H9 (cell line): ENCODE measurements at regions not wholly inside any gene's neighbourhood (a gene's known extent, or its start where the extent isn't known, plus 50 kb on each side); places are given as distances from the start of the nearest gene placed in this dataset.

Experiments
- DNase-seq: peaks from one replicate; pipeline ENCODE4 v3.0.0-alpha.2; 2017
- H2AFZ ChIP-seq: one replicate; pipeline ENCODE4 v1.6.1; 2013; ENCODE audit warnings: mild to moderate bottlenecking, low read length, control low read depth, moderate library complexity
- H2AK5ac ChIP-seq: 2 replicates; pipeline ENCODE4 v1.6.1; 2013; ENCODE audit warnings: low read length, control low read depth, mixed read lengths; ENCODE audit not compliant: insufficient read length
- H2BK120ac ChIP-seq: one replicate; pipeline ENCODE4 v1.6.1; 2013; ENCODE audit warnings: low read depth, mild to moderate bottlenecking, low read length, control low read depth, inconsistent platforms; ENCODE audit not compliant: poor library complexity, severe bottlenecking
- H2BK12ac ChIP-seq: 2 replicates; pipeline ENCODE4 v1.6.1; 2013; ENCODE audit warnings: low read length, control low read depth, mixed read lengths, low read depth; ENCODE audit not compliant: insufficient read length
- H2BK15ac ChIP-seq: 2 replicates; pipeline ENCODE4 v1.6.1; 2013; ENCODE audit warnings: low read depth, low read length, control low read depth
- H2BK20ac ChIP-seq: one replicate; pipeline ENCODE4 v1.6.1; 2013; ENCODE audit warnings: low read depth, mild to moderate bottlenecking, low read length, control low read depth, inconsistent platforms; ENCODE audit not compliant: poor library complexity, severe bottlenecking
- H2BK5ac ChIP-seq: 2 replicates; pipeline ENCODE4 v1.6.1; 2013; ENCODE audit warnings: low read length, control low read depth, mixed read lengths; ENCODE audit not compliant: insufficient read length
- H3K14ac ChIP-seq: 2 replicates; pipeline ENCODE4 v1.6.1; 2013; ENCODE audit warnings: low read length, control low read depth; ENCODE audit not compliant: insufficient read depth
- H3K18ac ChIP-seq: 2 replicates; pipeline ENCODE4 v1.6.1; 2013; ENCODE audit warnings: low read depth, mild to moderate bottlenecking, mixed read lengths, low read length, control low read depth; ENCODE audit not compliant: insufficient read length
- H3K23ac ChIP-seq: 2 replicates; pipeline ENCODE4 v1.6.1; 2013; ENCODE audit warnings: low read length, control low read depth, mixed read lengths, low read depth; ENCODE audit not compliant: insufficient read length
- H3K23me2 ChIP-seq: 2 replicates; pipeline ENCODE4 v1.6.1; 2013; ENCODE audit warnings: low read depth, mild to moderate bottlenecking, mixed read lengths, low read length, control low read depth; ENCODE audit not compliant: insufficient read length, poor library complexity, severe bottlenecking
- H3K27ac ChIP-seq: 2 replicates; pipeline ENCODE4 v1.5.1; 2013; ENCODE audit warnings: low read length, control low read depth, mixed read lengths, low read depth; ENCODE audit not compliant: insufficient read length
- H3K27me3 ChIP-seq: 2 replicates; pipeline ENCODE4 v1.6.1; 2013; ENCODE audit warnings: low read length, control low read depth, inconsistent platforms; ENCODE audit not compliant: insufficient read depth
- H3K4ac ChIP-seq: 2 replicates; pipeline ENCODE4 v1.6.1; 2013; ENCODE audit warnings: low read depth, mild to moderate bottlenecking, control low read depth, inconsistent platforms, low read length, moderate library complexity
- H3K4me1 ChIP-seq: 2 replicates; pipeline ENCODE4 v1.6.1; 2013; ENCODE audit warnings: low read length, control low read depth, inconsistent platforms; ENCODE audit not compliant: insufficient read depth
- H3K4me2 ChIP-seq: 2 replicates; pipeline ENCODE4 v1.6.1; 2013; ENCODE audit warnings: low read length, control low read depth, mixed read lengths; ENCODE audit not compliant: insufficient read length, insufficient read depth
- H3K56ac ChIP-seq: 2 replicates; pipeline ENCODE4 v1.6.1; 2013; ENCODE audit warnings: low read depth, mild to moderate bottlenecking, mixed read lengths, low read length, control low read depth; ENCODE audit not compliant: insufficient read length
- H3K79me1 ChIP-seq: 2 replicates; pipeline ENCODE4 v1.6.1; 2013; ENCODE audit warnings: low read depth, mild to moderate bottlenecking, moderate library complexity, low read length, control low read depth, inconsistent platforms; ENCODE audit not compliant: insufficient read depth, poor library complexity, severe bottlenecking
- H3K79me2 ChIP-seq: 2 replicates; pipeline ENCODE4 v1.6.1; 2013; ENCODE audit warnings: low read length, control low read depth, inconsistent platforms; ENCODE audit not compliant: insufficient read depth
- H3K9ac ChIP-seq: 2 replicates; pipeline ENCODE4 v1.6.1; 2013; ENCODE audit warnings: low read length, control low read depth, mixed read lengths; ENCODE audit not compliant: insufficient read length; ENCODE audit errors: extremely low read depth
- H3K9me3 ChIP-seq: one replicate; pipeline ENCODE4 v1.6.1; 2013; ENCODE audit warnings: low read depth, low read length, inconsistent platforms; ENCODE audit not compliant: control insufficient read depth
- H3T11ph ChIP-seq: one replicate; pipeline ENCODE4 v1.6.1; 2013; ENCODE audit warnings: mild to moderate bottlenecking, low read length, control low read depth, inconsistent platforms
- H4K20me1 ChIP-seq: one replicate; pipeline ENCODE4 v1.6.1; 2013; ENCODE audit not compliant: control insufficient read depth, insufficient read length, insufficient read depth
- H4K5ac ChIP-seq: 2 replicates; pipeline ENCODE4 v1.6.1; 2013; ENCODE audit warnings: low read depth, mild to moderate bottlenecking, mixed read lengths, low read length, control low read depth; ENCODE audit not compliant: insufficient read length
- H4K8ac ChIP-seq: replicated peaks from 2 replicates; pipeline ENCODE4 v1.6.1; 2013; ENCODE audit warnings: low read length, control low read depth, mixed read lengths, low read depth; ENCODE audit not compliant: insufficient read length
- H4K91ac ChIP-seq: 2 replicates; pipeline ENCODE4 v1.6.1; 2013; ENCODE audit warnings: low read depth, mild to moderate bottlenecking, moderate library complexity, mixed read lengths, low read length, control low read depth; ENCODE audit not compliant: insufficient read length
- H3K27ac Mint-ChIP-seq, 3 experiments: 2 replicates in 2 of 3; 3 replicates in 1 of 3; pipeline ENCODE4 v1.8.0; 2020 to 2021; ENCODE audit warnings: mixed read lengths in 3 of 3, mild to moderate bottlenecking in 1 of 3, moderate library complexity in 1 of 3
- H3K27me3 Mint-ChIP-seq: 2 replicates; pipeline ENCODE4 v1.8.0; 2021; ENCODE audit warnings: low read depth, mild to moderate bottlenecking, moderate library complexity, mixed read lengths
- H3K36me3 Mint-ChIP-seq, 3 experiments: 2 replicates in 2 of 3; 3 replicates in 1 of 3; pipeline ENCODE4 v1.8.0; 2020 to 2021; ENCODE audit warnings: low read depth in 3 of 3, mixed read lengths in 3 of 3; ENCODE audit not compliant: insufficient read depth in 1 of 3
- H3K4me1 Mint-ChIP-seq, 2 experiments: 2 replicates each; pipeline ENCODE4 v1.8.0; 2020; ENCODE audit warnings: mixed read lengths in 2 of 2
- H3K4me3 Mint-ChIP-seq, 2 experiments: 2 replicates in 1 of 2; 3 replicates in 1 of 2; pipeline ENCODE4 v1.8.0; 2020 to 2021; ENCODE audit warnings: mild to moderate bottlenecking in 2 of 2, mixed read lengths in 2 of 2, moderate library complexity in 1 of 2
- H3K9me3 Mint-ChIP-seq, 2 experiments: 2 replicates in 1 of 2; 3 replicates in 1 of 2; pipeline ENCODE4 v1.8.0; 2020; ENCODE audit warnings: mild to moderate bottlenecking in 2 of 2, mixed read lengths in 2 of 2, moderate library complexity in 1 of 2
- WGBS: extraction: QIAGEN DNeasy Blood & Tissue Kit; methylation state at CpG from one replicate; pipeline ENCODE4 v1.1.7; 2013; ENCODE audit warnings: missing lambda C conversion rate, low lambda C conversion rate, mixed read lengths; ENCODE audit not compliant: insufficient read length; ENCODE audit errors: extremely low coverage; 5-methylcytosine and 5-hydroxymethylcytosine counted together
- TF ChIP-seq, protein P1 (sequence below): fragments of 200-600 bp; sonication (generic); conservative IDR thresholded peaks from 3 replicates; pipeline ENCODE4 v1.8.0; 2021; ENCODE audit warnings: antibody characterized with exemption, mild to moderate bottlenecking

DNA sequence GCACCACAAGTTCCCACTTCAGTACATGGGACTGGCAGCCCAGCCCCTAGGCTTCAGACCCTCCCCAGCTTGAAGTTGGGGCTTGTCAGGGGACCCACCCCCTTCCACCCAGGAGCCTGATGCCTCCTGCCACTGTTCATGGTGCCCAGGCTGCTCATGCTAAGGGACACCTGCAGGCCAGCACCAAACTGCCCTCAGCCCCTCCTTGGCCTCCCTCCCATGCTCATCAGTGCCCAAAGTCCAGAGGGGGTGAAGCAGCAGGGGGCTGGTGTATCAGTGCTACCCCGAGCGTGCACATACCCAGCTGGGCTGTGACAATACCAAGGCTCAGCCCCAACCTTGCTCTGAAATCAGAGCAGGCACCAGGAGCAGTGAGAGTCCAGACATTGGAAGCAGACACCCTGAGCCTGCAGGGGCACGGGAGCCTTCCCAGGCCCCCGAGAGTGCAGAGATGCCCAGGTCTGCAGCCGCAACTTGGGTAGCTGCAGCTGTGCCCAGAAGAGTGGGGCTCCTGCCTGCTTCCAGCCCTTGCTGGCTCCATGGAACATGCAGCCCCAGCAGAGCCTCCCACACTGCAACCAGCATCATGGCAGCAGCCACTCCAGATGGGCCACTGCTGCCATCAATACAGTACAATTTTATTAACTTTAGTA lies 79.0 kb downstream of the MTERF1 start:
- TF ChIP-seq, protein P1, sequence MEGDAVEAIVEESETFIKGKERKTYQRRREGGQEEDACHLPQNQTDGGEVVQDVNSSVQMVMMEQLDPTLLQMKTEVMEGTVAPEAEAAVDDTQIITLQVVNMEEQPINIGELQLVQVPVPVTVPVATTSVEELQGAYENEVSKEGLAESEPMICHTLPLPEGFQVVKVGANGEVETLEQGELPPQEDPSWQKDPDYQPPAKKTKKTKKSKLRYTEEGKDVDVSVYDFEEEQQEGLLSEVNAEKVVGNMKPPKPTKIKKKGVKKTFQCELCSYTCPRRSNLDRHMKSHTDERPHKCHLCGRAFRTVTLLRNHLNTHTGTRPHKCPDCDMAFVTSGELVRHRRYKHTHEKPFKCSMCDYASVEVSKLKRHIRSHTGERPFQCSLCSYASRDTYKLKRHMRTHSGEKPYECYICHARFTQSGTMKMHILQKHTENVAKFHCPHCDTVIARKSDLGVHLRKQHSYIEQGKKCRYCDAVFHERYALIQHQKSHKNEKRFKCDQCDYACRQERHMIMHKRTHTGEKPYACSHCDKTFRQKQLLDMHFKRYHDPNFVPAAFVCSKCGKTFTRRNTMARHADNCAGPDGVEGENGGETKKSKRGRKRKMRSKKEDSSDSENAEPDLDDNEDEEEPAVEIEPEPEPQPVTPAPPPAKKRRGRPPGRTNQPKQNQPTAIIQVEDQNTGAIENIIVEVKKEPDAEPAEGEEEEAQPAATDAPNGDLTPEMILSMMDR, result no peak
- no peaks in the 10 kb centered on the region for H3K27me3 ChIP-seq
- H4K20me1 ChIP-seq, result no peaks in the 10 kb centered on the region
- no peak overlapping the region for H2BK5ac ChIP-seq
- no peaks in the 10 kb centered on the region for H3K9me3 ChIP-seq
- H3K79me2 ChIP-seq, result no peaks in the 10 kb centered on the region
- Mint-ChIP-seq H3K27ac (no peak overlapping the region), H3K27me3 (no peaks in the 10 kb centered on the region; the same call in 1 of the 2 replicates), H3K36me3 (no peaks in the 10 kb centered on the region), H3K4me1 (no peaks in the 10 kb centered on the region), H3K4me3 (no peak overlapping the region), H3K9me3 (no peaks in the 10 kb centered on the region; a peak in 1 of 5 replicates)
- H3K4me1 ChIP-seq, result no peaks in the 10 kb centered on the region
- no peak overlapping the region for H3K56ac ChIP-seq
- no peak overlapping the region for H3K18ac ChIP-seq
- H2BK20ac ChIP-seq, result no peak overlapping the region
- no peak overlapping the region for H3K4ac ChIP-seq
- no peak overlapping the region for H3K14ac ChIP-seq
- no peak overlapping the region for H4K91ac ChIP-seq
- H3K23me2 ChIP-seq, result no peaks in the 10 kb centered on the region
- no peak for DNase-seq
- no peak overlapping the region for H2AK5ac ChIP-seq
- no peak overlapping the region for H4K8ac ChIP-seq
- H2BK120ac ChIP-seq, result no peak overlapping the region
- H4K5ac ChIP-seq, result no peak overlapping the region
- H2BK15ac ChIP-seq, result no peak overlapping the region
- no peak overlapping the region for H2BK12ac ChIP-seq
- H3T11ph ChIP-seq, result no peak overlapping the region
- H3K79me1 ChIP-seq, result no peaks in the 10 kb centered on the region
- no CpG with 5 or more reads among the region's 5 CpGs for WGBS
- H2AFZ ChIP-seq, result no peak overlapping the region
- no peak overlapping the region for H3K4me2 ChIP-seq
- H3K27ac ChIP-seq, result no peak overlapping the region
- H3K9ac ChIP-seq, result no peak overlapping the region
- no peak overlapping the region for H3K23ac ChIP-seq
